Stimulated activated CD4-positive, alpha-beta T cell treated with anti-CD3 and anti-CD28 coated beads, TNF-alpha, amount 100 ng/mL, for 48 hours (primary cell): ENCODE measurements at regions not wholly inside any gene's neighbourhood (a gene's known extent, or its start where the extent isn't known, plus 50 kb on each side); places are given as distances from the start of the nearest gene placed in this dataset.

ENCODE experiments used
- DNase-seq, 3 donors: peaks; one replicate each; pipeline ENCODE4 v3.0.0-alpha.2; 2020; ENCODE audit warnings: low read depth in 3 of 3

DNA sequence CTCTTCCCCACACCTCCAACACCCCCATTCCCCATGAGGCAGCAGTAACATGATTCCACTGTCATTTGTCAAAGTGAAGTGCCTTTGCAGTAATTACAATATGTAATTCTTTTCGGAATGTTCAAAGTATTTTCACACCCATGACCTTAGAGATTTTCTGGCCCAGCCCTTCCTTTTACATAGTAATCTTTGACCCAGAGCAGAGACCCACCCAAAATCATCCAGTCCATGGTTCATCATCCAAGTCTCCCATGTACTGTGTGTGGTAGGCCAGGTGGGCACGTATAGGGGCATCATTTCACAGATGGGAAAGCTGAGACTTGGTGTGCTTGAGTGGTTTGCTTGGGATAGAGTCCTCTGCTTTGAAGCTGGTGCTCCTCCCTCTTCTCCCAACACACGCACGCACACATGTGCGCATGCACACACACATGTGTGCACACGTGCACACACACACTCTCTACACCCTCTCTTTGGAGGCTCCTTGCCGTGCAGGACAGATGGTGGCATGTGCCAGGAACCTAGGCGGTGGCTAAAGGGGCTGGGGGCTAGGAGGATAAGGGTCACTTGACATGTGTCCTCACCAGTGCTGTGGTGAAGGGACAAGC, 284.7 kb upstream of the ROPN1 start:
- no peak for DNase-seq

DNA sequence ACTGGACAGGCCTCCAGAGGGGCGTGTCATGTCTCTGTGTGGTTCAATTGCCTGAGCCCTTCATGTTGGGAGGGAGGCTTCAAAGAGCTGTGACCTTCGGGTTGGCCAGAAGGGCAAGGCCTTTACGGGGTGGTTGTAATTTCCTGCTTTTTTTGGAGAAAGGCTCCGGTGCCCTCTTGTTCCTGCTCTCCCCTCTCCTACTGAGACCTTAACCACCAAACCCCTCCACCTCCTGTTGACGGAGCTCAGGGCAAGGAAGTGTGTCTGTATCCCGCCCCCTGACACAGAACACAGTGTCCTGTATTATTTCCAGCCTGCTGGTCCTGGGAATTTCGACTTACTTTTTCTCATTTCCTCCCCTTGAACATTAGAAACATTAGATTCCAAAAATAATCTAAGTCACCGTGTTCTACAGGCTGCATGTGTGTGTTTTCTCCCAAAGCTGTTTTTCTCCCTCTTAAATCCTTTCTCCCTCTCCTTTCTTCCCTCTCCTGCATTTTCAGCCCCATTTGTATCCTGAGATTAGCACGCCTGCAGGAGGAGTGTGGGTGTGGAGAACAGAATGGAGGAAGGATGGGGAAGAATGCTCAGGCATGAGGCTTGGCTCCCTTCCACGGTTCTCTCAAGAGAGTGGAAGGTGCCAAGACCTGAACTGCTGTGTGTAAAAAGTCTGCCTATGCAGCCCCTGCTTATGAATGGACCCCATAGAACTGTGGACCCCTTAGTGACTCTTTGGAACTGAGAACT, 285.4 kb upstream of the ROPN1 start:
- DNase-seq: no peak

- no peak for DNase-seq
These were observed 289.8 kb upstream of the ROPN1 start for GRCh38 chr3:124281453-124282316.

DNA sequence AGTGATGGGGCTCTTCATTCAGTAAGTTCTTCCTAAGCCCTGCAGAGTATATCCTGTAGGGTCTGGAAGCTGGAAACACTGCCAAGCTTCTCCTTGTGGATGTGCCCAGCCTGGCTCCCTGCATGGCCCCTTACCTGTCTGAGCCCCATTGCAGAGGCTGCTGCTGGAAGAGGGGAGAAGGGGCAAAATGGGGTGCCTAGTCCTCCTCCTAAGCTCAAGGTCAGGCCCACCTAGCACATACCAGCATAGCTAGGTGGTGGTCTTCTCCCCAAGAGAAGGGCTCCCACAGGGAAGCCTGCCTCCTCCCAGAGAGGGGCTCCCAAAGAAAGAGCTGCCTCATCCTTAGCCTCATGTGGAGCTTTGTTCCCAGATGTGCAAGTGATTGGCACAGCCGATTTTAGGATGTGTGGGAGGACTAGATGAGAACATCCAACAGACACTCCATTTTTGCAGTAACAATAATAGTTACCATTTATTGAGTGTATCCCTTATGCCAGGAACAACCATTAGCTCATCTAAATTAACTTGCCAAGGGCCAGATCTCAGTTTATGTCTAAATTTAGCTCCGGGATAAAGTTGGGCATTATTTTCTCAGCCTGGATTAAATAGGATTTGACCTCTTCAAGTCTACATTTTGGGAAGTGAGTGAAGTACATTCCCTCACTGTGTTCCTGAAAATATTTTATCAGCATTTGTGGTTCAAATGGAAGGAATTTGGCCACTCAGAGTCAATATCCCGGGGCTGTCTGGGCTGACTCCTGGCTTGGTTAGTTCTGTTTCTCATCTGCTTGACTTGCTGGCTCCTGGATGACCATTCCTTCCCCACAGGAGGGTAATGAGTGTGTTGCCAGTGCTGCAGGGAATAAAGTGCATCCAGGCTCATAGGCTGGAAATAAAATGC, 291.1 kb upstream of the ROPN1 start:
- DNase-seq: no peak

DNA sequence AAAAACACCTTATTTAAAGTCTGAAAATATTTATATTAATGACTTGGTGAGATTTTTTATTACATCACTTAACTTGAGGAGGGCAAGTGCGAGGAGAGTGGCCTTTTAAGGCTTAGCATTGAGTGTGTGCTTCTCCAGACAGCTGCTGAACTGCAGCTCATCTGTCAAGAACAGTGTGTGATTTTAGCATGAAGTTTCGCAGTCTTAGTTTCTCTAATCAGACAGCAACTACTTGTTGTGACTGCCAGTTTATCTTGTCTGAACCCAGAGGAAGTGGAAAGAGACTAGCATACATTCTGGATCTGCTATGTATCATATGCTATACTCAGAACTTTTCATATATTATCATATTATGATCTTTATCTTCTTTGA, 291.7 kb upstream of the ROPN1 start:
- no peak for DNase-seq

DNA sequence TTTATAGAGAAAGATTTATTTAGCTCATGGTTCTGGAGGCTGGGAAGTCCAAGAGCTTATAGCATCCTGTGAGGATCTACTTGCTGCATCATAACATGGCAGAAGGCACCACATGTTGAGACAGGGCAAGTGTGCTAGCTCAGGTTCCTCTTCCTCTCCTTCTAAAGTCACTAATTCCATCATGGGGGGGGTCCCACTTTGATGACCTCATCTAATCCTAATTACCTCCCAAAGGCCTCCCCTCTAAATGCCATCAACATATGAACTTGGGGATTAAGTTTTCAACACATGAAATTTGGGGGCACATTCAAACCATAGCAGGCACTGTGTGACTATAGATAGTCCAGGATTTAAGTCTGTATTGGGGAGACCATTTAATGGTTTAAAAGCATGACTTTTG, 297.1 kb upstream of the ROPN1 start:
- no peak for DNase-seq

- no peak for DNase-seq
These were observed 299.1 kb upstream of the ROPN1 start for GRCh38 chr3:124291008-124291407.

- no peak for DNase-seq
These were observed 300.4 kb upstream of the ROPN1 start for GRCh38 chr3:124292329-124292728.

DNA sequence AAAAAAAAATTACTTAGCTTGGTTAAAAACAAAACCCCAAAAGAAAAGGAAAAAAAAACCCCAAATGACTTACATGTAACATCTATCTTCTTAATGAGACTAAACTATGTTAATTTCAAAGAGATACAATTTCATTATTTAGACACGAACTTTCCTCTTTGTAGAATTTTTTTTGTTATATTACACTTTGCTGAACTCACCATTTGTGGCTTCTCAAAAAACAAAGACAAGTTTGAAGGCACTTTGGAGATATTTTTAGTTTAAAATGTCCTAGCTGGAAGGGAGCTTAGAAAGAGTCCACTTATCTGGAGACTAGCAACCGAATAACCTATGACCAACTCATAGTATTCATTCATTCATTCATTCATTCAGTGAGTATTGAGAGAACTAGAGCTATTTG, 301.7 kb upstream of the ROPN1 start:
- no peak for DNase-seq

- DNase-seq: no peak
These were observed 303.4 kb upstream of the ROPN1 start for GRCh38 chr3:124295362-124295761.

DNA sequence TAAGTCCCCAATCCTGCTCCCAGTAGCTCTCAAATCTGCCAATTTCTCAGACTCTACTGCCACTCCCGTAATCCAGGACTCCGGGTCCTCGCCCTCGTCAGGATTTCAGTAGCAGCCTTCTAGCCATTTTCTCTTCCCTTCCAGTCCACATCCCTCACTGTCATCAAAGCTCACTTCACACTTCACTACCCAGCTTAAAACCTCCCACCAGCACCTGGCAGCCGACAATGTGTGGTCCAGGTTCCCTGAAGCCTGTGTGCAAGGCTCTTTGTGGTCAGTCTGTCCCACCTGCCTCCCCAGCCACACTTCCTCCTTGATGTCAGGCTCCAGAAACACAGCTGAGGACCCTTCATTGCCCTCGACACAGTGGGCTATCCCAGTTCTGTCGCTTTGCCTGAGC, 304.5 kb upstream of the ROPN1 start:
- DNase-seq: no peak

DNA sequence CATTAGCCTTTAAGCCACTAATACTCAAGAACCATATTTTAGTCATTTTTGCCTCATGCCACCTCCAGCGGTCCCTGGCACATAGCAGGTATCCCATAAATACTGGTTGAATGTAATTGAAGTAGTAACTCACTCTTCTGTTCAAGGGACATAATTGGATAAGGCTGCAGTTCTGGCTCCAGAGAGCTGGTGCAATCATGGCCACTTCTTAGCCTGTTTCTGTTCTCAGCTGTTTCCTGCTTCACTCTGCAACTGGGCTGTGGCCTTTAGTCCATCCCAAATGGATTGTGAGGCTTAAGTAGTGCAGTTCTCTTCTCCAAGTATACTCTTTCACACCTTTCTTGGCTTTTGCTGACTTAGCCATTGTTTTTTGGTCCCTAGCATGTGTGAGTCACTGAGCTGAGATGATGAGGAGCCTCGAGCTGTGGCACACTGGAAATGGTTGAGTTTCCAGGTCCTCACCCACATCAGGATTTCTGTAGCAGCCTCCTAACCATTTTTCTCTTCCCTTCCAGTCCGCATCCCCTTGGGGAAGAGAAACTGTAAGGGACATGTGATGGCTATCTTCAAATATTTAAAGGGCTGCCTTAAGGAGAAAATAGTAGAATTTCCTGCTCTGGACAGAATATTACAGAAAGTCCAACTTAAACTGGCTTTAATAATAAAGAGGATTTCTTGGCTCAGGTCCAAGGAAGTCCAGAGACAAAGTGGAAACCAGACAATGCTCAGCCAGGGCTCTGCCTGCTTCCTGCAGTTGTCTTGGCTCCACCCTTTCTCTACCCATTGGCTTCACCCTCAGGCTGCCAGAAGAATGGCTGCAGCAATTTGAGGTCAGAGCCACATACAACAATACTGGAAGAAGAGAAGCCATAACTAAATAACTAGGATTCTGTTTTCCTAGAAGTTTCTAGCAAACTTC, 305.4 kb upstream of the ROPN1 start:
- DNase-seq: no peak

- no peak for DNase-seq
These were observed 306.4 kb upstream of the ROPN1 start for GRCh38 chr3:124298301-124298700.

DNA sequence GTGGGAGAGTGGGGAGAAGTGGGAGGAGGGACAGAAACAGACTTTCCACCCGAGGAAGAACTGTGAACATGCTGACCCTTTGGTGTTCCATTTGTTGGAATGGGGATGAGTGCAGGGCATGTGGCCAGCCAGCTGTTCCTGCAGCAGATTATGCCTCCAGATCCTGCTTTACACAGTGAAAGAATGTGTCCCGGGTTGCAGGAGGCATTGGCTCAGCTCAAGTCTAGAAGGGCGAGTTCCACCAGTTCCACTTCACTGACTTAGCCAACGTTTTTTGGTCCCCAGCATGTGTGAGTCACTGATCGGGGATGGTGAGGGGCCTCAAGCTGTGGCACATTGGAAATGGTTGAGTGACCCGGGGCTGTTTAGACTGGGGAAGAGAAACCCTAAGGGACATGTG, 307.0 kb upstream of the ROPN1 start:
- no peak for DNase-seq

DNA sequence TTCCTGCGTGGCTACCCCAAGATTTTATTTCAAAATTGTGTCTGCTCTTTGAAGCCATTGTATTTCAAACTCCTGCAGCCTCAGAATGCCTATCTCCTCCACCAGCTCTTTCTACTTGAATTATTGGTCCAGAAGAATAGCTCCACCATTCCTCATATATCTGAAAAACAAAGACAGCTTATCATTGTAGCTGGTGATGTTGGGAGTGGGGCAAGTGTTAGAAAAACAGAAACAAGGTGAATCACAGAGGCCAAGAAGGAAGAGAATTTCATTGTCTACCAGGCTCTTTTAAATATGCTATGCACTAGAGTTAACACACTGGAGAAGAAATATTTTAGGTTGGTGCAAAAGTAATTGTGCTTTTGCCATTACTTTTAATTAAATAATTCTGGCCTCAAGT, 307.9 kb upstream of the ROPN1 start:
- no peak for DNase-seq

DNA sequence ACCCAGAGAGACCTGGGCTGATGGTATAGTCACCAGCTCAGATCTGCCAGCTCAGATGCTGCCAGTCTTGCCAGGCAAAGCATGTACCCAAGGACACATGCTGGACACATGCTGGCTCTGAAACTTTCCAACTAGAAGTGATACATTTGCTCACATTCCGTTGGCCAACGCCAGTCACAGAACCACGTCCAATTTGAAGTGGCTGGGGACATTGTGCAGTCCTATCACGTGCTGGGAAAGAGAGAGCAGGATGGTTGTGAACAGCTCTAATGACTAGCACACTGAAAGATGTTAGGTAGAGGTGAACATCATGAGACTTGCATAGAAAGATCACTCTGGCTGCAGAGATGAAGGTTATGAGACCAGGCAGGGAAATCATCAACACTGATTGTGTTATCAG, 308.5 kb upstream of the ROPN1 start:
- DNase-seq: no peak

- DNase-seq: no peak
These were observed 311.5 kb upstream of the ROPN1 start for GRCh38 chr3:124303305-124303910.

- DNase-seq: no peak
These were observed 314.7 kb upstream of the ROPN1 start for GRCh38 chr3:124306665-124307064.

DNA sequence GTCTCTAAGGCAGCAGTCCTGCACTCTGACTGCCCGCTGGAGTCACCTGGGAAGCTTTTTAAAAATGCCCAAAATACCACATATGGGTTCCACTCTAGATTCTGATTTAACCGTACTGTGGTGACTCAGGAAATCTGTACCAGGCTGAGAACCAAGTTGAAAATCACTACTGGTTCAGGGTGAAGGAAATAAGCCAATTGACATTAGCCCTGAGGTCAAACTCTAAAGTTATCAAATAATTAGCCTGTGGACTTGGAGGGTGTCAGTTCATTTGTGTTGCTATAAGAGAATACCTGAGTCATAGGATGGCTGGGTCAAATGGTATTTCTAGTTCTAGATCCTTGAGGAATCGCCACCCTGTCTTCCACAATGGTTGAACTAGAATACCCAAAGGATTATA, 321.7 kb upstream of the ROPN1 start:
- DNase-seq: no peak
